OCI-LY7 (cell line): ENCODE measurements at regions not wholly inside any gene's neighbourhood (a gene's known extent, or its start where the extent isn't known, plus 50 kb on each side); places are given as distances from the start of the nearest gene placed in this dataset.

ENCODE experiments used
- BruUV-seq: library from RNA; stranded (reverse); fragments of 400-500 nt; replicated peaks from 2 replicates; lab custom pipeline; 2021; lab: Mats Ljungman, UMichigan
- CTCF ChIA-PET: fragments of 300-600 bp; sonication (Branson Sonifier 250); formaldehyde crosslinking; loops from one replicate; lab custom pipeline; 2022; ENCODE audit warnings: antibody characterized with exemption; ENCODE audit not compliant: unreplicated experiment; lab: Charles Lee
- POLR2A ChIA-PET: fragments of 300-600 bp; sonication (Branson Sonifier 250); formaldehyde crosslinking; loops from one replicate; lab custom pipeline; 2022; ENCODE audit warnings: antibody characterized with exemption; lab: Charles Lee
- DNase-seq: peaks from one replicate; pipeline ENCODE4 v3.0.0-alpha.2; 2015; ENCODE audit warnings: low spot score
- H2AFZ ChIP-seq: fragments of 200-600 bp; sonication (generic), shearing (Covaris generic); 2 replicates; pipeline ENCODE4 v1.6.1; 2014; ENCODE audit warnings: mild to moderate bottlenecking, antibody characterized with exemption, low read length, moderate library complexity
- H3K27ac ChIP-seq: fragments of 200-600 bp; sonication (generic); 2 replicates; pipeline ENCODE4 v1.5.1; 2014; ENCODE audit warnings: mixed run types, low read depth, mild to moderate bottlenecking, moderate library complexity, low read length, inconsistent platforms; ENCODE audit not compliant: poor library complexity, severe bottlenecking
- H3K36me3 ChIP-seq: fragments of 200-600 bp; sonication (generic); 2 replicates; pipeline ENCODE4 v1.6.1; 2014; ENCODE audit warnings: mild to moderate bottlenecking, antibody characterized with exemption, low read length, moderate library complexity, mixed read lengths; ENCODE audit not compliant: insufficient read depth
- H3K4me1 ChIP-seq: fragments of 200-600 bp; sonication (generic); 2 replicates; pipeline ENCODE4 v1.5.1; 2014; ENCODE audit warnings: mild to moderate bottlenecking, low read length; ENCODE audit not compliant: insufficient read depth, poor library complexity, severe bottlenecking
- H3K4me2 ChIP-seq: fragments of 200-600 bp; sonication (generic); 2 replicates; pipeline ENCODE4 v1.6.1; 2014; ENCODE audit warnings: mild to moderate bottlenecking, low read length
- H3K4me3 ChIP-seq: fragments of 200-600 bp; sonication (generic); 2 replicates; pipeline ENCODE4 v1.5.1; 2014; ENCODE audit warnings: mild to moderate bottlenecking, low read depth, low read length; ENCODE audit not compliant: poor library complexity, severe bottlenecking
- H3K79me2 ChIP-seq: fragments of 200-600 bp; sonication (generic); 2 replicates; pipeline ENCODE4 v1.6.1; 2016; ENCODE audit warnings: low read depth, mild to moderate bottlenecking, low read length, moderate library complexity, mixed read lengths; ENCODE audit not compliant: insufficient read depth
- H3K9me2 ChIP-seq: fragments of 200-600 bp; sonication (generic); 2 replicates; pipeline ENCODE4 v1.6.1; 2016; ENCODE audit warnings: mild to moderate bottlenecking, low read length, mixed read lengths; ENCODE audit not compliant: insufficient read depth
- H3K9me3 ChIP-seq: fragments of 200-600 bp; sonication (generic); 2 replicates; pipeline ENCODE4 v1.6.1; 2014; ENCODE audit warnings: mild to moderate bottlenecking, mixed run types, low read length, mixed read lengths
- H4K20me1 ChIP-seq: fragments of 200-600 bp; sonication (generic); 2 replicates; pipeline ENCODE4 v1.6.1; 2014; ENCODE audit warnings: mild to moderate bottlenecking, antibody characterized with exemption, low read length, moderate library complexity, mixed read lengths; ENCODE audit not compliant: insufficient read depth
- CTCF ChIP-seq: fragments of 200-600 bp; sonication (generic); conservative IDR thresholded peaks from 2 replicates; pipeline ENCODE4 v1.5.1; 2014; ENCODE audit warnings: mild to moderate bottlenecking, antibody characterized with exemption, low read length, moderate library complexity, mixed read lengths
- EZH2phosphoT487 ChIP-seq: fragments of 200-600 bp; sonication (generic); IDR thresholded peaks from 2 replicates; pipeline ENCODE4 v1.6.1; 2018; ENCODE audit warnings: low read depth, borderline replicate concordance, mild to moderate bottlenecking, mixed run types, antibody characterized with exemption, low read length, moderate library complexity, mixed read lengths
- intact Hi-C: fragments of 100-400 bp; cut with micrococcal nuclease; formaldehyde crosslinking; loops from one replicate; pipeline ENCODE4 v1.10.0; 2022; ENCODE audit not compliant: unreplicated experiment

GRCh38 chr13:97554496-97554895 is 120.5 kb downstream of the RAP2A start:
- ChIA-PET POLR2A (no interaction called here), CTCF (no interaction called here)
- Histone ChIP-seq H3K27ac (no peak overlapping the region), H3K79me2 (no peaks in the 10 kb centered on the region), H3K4me3 (no peak overlapping the region), H4K20me1 (no peaks in the 10 kb centered on the region), H3K9me3 (no peaks in the 10 kb centered on the region), H3K36me3 (no peaks in the 10 kb centered on the region), H3K4me2 (no peak overlapping the region), H2AFZ (no peak overlapping the region), H3K9me2 (no peaks in the 10 kb centered on the region), H3K4me1 (no peaks in the 10 kb centered on the region)
- intact Hi-C loops, result no loop called here
- TF ChIP-seq EZH2phosphoT487, result no peak
- no peak for TF ChIP-seq CTCF
- no TSS peak for BruUV-seq
- DNase-seq, result no peak

- Histone ChIP-seq H3K9me3 (no peaks in the 10 kb centered on the region), H3K27ac (no peak overlapping the region), H2AFZ (no peak overlapping the region), H4K20me1 (no peaks in the 10 kb centered on the region), H3K36me3 (no peaks in the 10 kb centered on the region), H3K4me3 (no peak overlapping the region), H3K4me1 (no peaks in the 10 kb centered on the region), H3K79me2 (no peaks in the 10 kb centered on the region), H3K4me2 (no peak overlapping the region), H3K9me2 (no peaks in the 10 kb centered on the region)
- TF ChIP-seq EZH2phosphoT487 (no peak), CTCF (no peak)
- intact Hi-C loops, result no loop called here
- DNase-seq, result no peak
- POLR2A ChIA-PET, result interaction anchor here (0.7 kb wide), 1 partner anchor 27 kb away, joined by 4 read pairs; no protein-coding TSS in a partner anchor
- CTCF ChIA-PET, result no interaction called here
- BruUV-seq, result no TSS peak
Observed at GRCh38 chr13:97555034-97555433, 121.1 kb downstream of the RAP2A start.

- BruUV-seq, result no TSS peak
- Histone ChIP-seq H3K79me2 (no peaks in the 10 kb centered on the region), H3K9me2 (no peaks in the 10 kb centered on the region), H3K36me3 (no peaks in the 10 kb centered on the region), H3K4me1 (no peaks in the 10 kb centered on the region), H3K9me3 (no peaks in the 10 kb centered on the region), H3K4me2 (no peak overlapping the region), H3K27ac (no peak overlapping the region), H2AFZ (no peak overlapping the region), H3K4me3 (no peak overlapping the region), H4K20me1 (no peaks in the 10 kb centered on the region)
- CTCF ChIA-PET, result no interaction called here
- DNase-seq, result no peak
- no peak for TF ChIP-seq CTCF
- no peak for TF ChIP-seq EZH2phosphoT487
- intact Hi-C loops, result no loop called here
- POLR2A ChIA-PET, result no interaction called here
Observed at GRCh38 chr13:97559030-97559429, 125.1 kb downstream of the RAP2A start.
